ENCODE measurements at regions not wholly inside any gene's neighbourhood (a gene's known extent, or its start where the extent isn't known, plus 50 kb on each side); places are given as distances from the start of the nearest gene placed in this dataset.
A peak's percentile ranks its signal among the peaks of the same experiment; 100 is the strongest.

DNA sequence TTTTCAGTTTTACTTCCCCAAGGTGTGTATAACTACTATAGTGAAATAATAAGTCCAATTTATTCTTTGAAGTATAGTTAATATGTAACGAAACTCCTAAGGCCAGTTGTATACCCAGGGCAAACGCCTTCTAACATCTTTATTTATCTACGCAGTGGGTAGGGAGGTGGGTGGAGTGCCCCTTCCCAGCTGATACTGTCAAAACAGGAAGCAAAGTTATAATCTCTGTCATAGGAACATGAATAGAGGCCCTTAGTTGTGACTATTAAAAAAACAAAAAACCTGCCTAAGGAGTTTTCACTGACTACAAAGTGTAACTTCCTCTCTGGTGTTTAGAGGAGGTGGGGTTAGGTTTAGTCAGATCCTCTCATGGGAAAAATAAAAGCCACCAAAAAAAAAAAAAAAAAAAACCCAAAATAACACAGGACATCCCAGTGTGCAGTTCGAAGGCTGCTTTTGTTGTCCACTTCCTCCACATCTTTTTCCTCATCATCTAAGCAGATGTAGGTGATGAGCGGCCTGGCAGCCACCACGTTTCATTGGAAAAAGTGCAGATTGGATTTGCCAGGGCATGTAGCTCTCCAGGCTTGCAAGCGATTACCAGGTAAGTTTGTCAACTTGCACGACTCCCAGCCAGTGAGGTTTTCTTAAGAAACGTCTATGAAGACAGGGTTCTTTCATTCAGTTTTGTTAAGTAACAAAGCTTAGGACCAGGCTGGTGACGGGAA is 58.7 kb downstream of the UTRN start (continued):
- TF ChIP-seq, protein P1, sequence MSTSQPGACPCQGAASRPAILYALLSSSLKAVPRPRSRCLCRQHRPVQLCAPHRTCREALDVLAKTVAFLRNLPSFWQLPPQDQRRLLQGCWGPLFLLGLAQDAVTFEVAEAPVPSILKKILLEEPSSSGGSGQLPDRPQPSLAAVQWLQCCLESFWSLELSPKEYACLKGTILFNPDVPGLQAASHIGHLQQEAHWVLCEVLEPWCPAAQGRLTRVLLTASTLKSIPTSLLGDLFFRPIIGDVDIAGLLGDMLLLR (CRISPR knock-in tag; IDR thresholded peaks at IDR 0.05): no peak
- no peak for TF ChIP-seq ZNF33A (CRISPR knock-in tag; IDR thresholded peaks at IDR 0.05; ENCODE audit: borderline replicate concordance)
- TF ChIP-seq AKAP8 (CRISPR knock-in tag; IDR thresholded peaks at IDR 0.05): no peak
- TF ChIP-seq, protein P2, sequence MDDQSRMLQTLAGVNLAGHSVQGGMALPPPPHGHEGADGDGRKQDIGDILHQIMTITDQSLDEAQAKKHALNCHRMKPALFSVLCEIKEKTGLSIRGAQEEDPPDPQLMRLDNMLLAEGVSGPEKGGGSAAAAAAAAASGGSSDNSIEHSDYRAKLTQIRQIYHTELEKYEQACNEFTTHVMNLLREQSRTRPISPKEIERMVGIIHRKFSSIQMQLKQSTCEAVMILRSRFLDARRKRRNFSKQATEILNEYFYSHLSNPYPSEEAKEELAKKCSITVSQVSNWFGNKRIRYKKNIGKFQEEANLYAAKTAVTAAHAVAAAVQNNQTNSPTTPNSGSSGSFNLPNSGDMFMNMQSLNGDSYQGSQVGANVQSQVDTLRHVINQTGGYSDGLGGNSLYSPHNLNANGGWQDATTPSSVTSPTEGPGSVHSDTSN (CRISPR knock-in tag; IDR thresholded peaks at IDR 0.05; ENCODE audit: borderline replicate concordance): no peak
- 0 out of 2 replicates have a peak, but pooled peaks have one; percentile 24 for TF ChIP-seq ZNF501 (CRISPR knock-in tag; IDR thresholded peaks at IDR 0.05)
- TF ChIP-seq ERF (CRISPR knock-in tag; IDR thresholded peaks at IDR 0.05): peak; percentile 91
- TF ChIP-seq, protein P3, sequence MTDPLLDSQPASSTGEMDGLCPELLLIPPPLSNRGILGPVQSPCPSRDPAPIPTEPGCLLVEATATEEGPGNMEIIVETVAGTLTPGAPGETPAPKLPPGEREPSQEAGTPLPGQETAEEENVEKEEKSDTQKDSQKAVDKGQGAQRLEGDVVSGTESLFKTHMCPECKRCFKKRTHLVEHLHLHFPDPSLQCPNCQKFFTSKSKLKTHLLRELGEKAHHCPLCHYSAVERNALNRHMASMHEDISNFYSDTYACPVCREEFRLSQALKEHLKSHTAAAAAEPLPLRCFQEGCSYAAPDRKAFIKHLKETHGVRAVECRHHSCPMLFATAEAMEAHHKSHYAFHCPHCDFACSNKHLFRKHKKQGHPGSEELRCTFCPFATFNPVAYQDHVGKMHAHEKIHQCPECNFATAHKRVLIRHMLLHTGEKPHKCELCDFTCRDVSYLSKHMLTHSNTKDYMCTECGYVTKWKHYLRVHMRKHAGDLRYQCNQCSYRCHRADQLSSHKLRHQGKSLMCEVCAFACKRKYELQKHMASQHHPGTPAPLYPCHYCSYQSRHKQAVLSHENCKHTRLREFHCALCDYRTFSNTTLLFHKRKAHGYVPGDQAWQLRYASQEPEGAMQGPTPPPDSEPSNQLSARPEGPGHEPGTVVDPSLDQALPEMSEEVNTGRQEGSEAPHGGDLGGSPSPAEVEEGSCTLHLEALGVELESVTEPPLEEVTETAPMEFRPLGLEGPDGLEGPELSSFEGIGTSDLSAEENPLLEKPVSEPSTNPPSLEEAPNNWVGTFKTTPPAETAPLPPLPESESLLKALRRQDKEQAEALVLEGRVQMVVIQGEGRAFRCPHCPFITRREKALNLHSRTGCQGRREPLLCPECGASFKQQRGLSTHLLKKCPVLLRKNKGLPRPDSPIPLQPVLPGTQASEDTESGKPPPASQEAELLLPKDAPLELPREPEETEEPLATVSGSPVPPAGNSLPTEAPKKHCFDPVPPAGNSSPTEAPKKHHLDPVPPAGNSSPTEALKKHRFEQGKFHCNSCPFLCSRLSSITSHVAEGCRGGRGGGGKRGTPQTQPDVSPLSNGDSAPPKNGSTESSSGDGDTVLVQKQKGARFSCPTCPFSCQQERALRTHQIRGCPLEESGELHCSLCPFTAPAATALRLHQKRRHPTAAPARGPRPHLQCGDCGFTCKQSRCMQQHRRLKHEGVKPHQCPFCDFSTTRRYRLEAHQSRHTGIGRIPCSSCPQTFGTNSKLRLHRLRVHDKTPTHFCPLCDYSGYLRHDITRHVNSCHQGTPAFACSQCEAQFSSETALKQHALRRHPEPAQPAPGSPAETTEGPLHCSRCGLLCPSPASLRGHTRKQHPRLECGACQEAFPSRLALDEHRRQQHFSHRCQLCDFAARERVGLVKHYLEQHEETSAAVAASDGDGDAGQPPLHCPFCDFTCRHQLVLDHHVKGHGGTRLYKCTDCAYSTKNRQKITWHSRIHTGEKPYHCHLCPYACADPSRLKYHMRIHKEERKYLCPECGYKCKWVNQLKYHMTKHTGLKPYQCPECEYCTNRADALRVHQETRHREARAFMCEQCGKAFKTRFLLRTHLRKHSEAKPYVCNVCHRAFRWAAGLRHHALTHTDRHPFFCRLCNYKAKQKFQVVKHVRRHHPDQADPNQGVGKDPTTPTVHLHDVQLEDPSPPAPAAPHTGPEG (CRISPR knock-in tag; IDR thresholded peaks at IDR 0.05): peak; percentile 64
- TF ChIP-seq FOSL1 (CRISPR knock-in tag; IDR thresholded peaks at IDR 0.05; ENCODE audit: borderline replicate concordance): no peak
- TF ChIP-seq NFE2L1 (CRISPR knock-in tag; IDR thresholded peaks at IDR 0.05; ENCODE audit: borderline replicate concordance): no peak
- TF ChIP-seq ZSCAN29 (CRISPR knock-in tag; conservative IDR thresholded peaks at IDR 0.05): 0 out of 2 replicates have a peak, but pooled peaks have one; percentile 12
- peak; percentile 100 for TF ChIP-seq SP5 (CRISPR knock-in tag; IDR thresholded peaks at IDR 0.05; ENCODE audit: borderline replicate concordance, low read depth)
- TF ChIP-seq MAFK (conservative IDR thresholded peaks at IDR 0.05 in 1 of 2, IDR thresholded peaks at IDR 0.05 in 1 of 2; ENCODE audit: low read length in 2 of 2): no peak
- TF ChIP-seq, protein P4, sequence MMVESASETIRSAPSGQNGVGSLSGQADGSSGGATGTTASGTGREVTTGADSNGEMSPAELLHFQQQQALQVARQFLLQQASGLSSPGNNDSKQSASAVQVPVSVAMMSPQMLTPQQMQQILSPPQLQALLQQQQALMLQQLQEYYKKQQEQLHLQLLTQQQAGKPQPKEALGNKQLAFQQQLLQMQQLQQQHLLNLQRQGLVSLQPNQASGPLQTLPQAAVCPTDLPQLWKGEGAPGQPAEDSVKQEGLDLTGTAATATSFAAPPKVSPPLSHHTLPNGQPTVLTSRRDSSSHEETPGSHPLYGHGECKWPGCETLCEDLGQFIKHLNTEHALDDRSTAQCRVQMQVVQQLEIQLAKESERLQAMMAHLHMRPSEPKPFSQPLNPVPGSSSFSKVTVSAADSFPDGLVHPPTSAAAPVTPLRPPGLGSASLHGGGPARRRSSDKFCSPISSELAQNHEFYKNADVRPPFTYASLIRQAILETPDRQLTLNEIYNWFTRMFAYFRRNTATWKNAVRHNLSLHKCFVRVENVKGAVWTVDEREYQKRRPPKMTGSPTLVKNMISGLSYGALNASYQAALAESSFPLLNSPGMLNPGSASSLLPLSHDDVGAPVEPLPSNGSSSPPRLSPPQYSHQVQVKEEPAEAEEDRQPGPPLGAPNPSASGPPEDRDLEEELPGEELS (CRISPR knock-in tag; IDR thresholded peaks at IDR 0.05): peak; percentile 99
- 0 out of 2 replicates have a peak, but pooled peaks have one; percentile 34 for TF ChIP-seq BRD4 (CRISPR knock-in tag; IDR thresholded peaks at IDR 0.05)
- TF ChIP-seq ZBTB1 (CRISPR knock-in tag; IDR thresholded peaks at IDR 0.05; ENCODE audit: borderline replicate concordance): no peak
- TF ChIP-seq, protein P5, sequence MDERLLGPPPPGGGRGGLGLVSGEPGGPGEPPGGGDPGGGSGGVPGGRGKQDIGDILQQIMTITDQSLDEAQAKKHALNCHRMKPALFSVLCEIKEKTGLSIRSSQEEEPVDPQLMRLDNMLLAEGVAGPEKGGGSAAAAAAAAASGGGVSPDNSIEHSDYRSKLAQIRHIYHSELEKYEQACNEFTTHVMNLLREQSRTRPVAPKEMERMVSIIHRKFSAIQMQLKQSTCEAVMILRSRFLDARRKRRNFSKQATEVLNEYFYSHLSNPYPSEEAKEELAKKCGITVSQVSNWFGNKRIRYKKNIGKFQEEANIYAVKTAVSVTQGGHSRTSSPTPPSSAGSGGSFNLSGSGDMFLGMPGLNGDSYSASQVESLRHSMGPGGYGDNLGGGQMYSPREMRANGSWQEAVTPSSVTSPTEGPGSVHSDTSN (CRISPR knock-in tag; IDR thresholded peaks at IDR 0.05): 0 out of 2 replicates have a peak, but pooled peaks have one; percentile 10
- peak; percentile 85 for TF ChIP-seq ZBTB3 (CRISPR knock-in tag; IDR thresholded peaks at IDR 0.05; ENCODE audit: borderline replicate concordance, low read depth)

Data from HepG2 (cell line).